ENCODE measurements at regions not wholly inside any gene's neighbourhood (a gene's known extent, or its start where the extent isn't known, plus 50 kb on each side); places are given as distances from the start of the nearest gene placed in this dataset.

DNA sequence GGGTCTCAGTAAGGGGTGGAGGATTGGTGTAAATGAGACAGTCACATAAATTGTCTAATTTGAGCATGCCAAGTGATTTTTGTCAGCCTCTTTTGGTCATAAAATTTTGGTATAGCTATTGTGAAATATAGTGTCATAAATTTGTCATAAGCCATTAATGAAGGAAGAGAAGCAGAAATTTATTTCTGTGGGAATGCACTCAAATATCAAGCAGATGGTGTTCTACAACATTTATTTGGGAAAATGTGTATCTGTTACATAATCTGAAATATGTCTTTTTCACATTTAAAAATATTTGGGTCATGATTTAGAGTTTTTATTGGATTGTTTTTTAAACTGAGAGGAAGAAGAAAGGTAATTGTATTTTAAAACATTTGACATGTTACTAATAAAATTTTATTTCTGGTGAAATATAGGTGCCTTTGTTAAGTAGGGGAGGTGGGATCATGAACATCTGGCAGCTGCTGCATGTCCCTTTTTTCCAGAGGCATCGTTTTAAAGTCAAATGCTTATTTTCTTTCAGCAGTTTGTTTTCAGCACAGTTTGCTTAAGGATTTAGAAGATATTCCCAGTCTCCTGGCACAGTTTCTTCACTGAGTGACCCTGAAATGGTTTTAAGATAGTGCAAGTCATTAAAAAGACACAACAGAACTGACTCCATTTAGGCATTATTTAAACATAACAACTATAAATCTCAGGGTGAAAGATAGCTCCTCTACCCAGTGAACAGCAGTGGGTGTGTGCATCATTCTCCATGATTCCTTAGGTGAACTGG is 371.7 kb downstream of the SNAPC1 start:
- Mint-ChIP-seq H3K27me3 (peaks cover 50 to 51% of the 10 kb centered on the region in 2 donors), H3K27ac (no peak overlapping the region), H3K4me1 (ENCODE audit: low read depth in 2 of 2) (no peaks in the 10 kb centered on the region), H3K4me3 (no peak overlapping the region), H3K9me3 (peaks cover 0 to 9% of the 10 kb centered on the region in 2 donors), H3K36me3 (ENCODE audit: insufficient read depth) (no peaks in the 10 kb centered on the region)
- DNase-seq: no peak
- no peak for ATAC-seq (replicated peaks)

DNA sequence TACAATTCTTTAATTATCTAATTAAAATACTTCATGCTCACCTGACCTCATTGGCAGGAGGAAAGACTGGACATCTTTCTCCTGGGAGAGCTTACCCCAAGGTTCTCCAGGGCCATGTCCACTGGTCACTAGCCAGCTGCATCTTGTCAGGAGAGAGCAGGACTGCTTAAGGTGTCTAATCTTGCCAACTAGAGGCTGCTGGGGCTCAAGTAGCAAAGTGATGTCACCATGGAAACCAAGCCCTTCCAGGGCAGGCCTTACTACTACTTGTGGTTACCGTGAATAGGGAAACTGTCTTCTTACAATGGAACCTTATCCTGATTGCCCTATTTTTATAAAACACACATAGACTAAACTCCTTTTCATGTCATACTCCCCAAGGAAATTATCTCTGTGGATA is 376.4 kb downstream of the SNAPC1 start:
- Mint-ChIP-seq H3K27me3 (peaks cover 41 to 48% of the 10 kb centered on the region in 2 donors), H3K36me3 (ENCODE audit: insufficient read depth) (no peaks in the 10 kb centered on the region), H3K4me1 (ENCODE audit: low read depth in 2 of 2) (no peaks in the 10 kb centered on the region), H3K27ac (no peak overlapping the region), H3K9me3 (peaks cover 0 to 9% of the 10 kb centered on the region in 2 donors), H3K4me3 (no peak overlapping the region)
- ATAC-seq (replicated peaks) (no peak), DNase-seq (no peak)

DNA sequence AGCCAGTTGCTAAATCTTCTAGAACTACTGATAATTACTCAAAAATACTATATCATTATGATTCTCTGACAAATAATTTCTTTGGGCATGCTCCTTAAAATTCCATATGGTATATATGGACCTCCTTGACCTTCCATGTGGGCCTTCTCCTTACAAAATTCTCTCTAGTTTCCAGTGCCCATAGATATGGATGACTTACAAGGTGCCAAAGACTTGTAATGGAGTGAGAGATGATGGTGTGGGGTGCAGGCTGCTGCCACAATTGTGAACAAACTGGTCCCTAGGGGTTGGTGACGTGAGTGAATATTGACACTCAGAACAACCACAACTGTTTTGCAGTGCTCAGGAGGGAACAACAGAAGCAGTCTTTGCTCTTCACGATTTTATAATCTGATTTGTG is 378.9 kb downstream of the SNAPC1 start:
- Mint-ChIP-seq H3K27me3 (peaks cover 30 to 48% of the 10 kb centered on the region in 2 donors), H3K36me3 (ENCODE audit: insufficient read depth) (no peaks in the 10 kb centered on the region), H3K9me3 (peaks cover 0 to 8% of the 10 kb centered on the region in 2 donors), H3K4me1 (ENCODE audit: low read depth in 2 of 2) (no peaks in the 10 kb centered on the region), H3K4me3 (no peak overlapping the region), H3K27ac (no peak overlapping the region)
- ATAC-seq (replicated peaks): no peak
- no peak for DNase-seq

DNA sequence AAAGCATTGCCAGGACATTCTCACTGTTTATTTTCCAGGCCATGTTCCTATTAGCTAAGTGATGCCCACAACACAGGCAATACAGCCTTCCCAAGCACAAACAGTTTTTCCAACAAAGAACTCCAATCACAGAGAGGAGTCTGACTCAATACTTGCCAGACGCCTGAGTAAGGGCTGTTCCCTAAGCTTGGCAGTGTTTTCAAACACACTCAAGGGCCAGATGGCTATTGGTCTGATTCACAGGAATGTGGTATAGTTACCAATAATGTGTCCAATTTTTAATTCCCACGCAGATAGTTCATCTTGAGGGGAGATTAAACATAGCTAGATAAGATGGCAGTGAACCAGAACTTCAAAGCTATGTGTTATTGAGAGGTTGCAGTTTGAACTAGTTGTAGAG is 381.0 kb downstream of the SNAPC1 start:
- ATAC-seq (replicated peaks): no peak
- Mint-ChIP-seq H3K27me3 (peaks cover 24 to 57% of the 10 kb centered on the region in 2 donors), H3K4me1 (ENCODE audit: low read depth in 2 of 2) (no peaks in the 10 kb centered on the region), H3K27ac (no peak overlapping the region), H3K4me3 (no peak overlapping the region), H3K9me3 (peaks cover 7 to 14% of the 10 kb centered on the region in 2 donors), H3K36me3 (ENCODE audit: insufficient read depth) (no peaks in the 10 kb centered on the region)
- DNase-seq: no peak

DNA sequence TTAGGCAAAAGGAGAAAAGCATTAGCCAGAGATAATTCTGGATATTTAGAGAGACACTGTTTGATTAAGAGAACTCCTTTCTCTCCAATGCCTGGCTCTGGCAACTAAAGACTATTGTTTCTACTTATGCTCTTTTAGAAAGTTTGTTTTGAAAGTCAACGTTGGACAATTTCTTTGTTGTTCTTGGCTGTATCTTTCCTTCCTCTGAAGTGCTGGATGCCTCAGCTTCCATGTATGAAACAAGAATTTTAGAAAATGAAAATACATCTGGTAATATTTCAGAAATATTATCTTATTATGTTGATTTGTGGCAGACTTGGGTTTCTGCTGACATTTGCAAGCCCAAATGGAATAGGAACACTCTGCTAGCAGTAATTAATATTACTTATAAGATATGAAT is 382.6 kb downstream of the SNAPC1 start:
- H3K9me3 Mint-ChIP-seq: peaks cover 11 to 21% of the 10 kb centered on the region in 2 donors
- no peak for ATAC-seq (replicated peaks)

GRCh38 chr14:62146030-62146429 is 383.8 kb downstream of the SNAPC1 start:
- Mint-ChIP-seq H3K27me3 (peaks cover 16 to 57% of the 10 kb centered on the region in 2 donors), H3K36me3 (ENCODE audit: insufficient read depth) (no peaks in the 10 kb centered on the region), H3K4me1 (ENCODE audit: low read depth in 2 of 2) (no peaks in the 10 kb centered on the region), H3K27ac (no peak overlapping the region), H3K4me3 (no peak overlapping the region), H3K9me3 (peaks cover 11 to 21% of the 10 kb centered on the region in 2 donors)
- DNase-seq: no peak
- ATAC-seq (replicated peaks): no peak

More for the DNA sequence above, 382.6 kb downstream of the SNAPC1 start:
- no peaks in the 10 kb centered on the region for H3K4me1 Mint-ChIP-seq (ENCODE audit: low read depth in 2 of 2)
- H3K27ac Mint-ChIP-seq: no peak overlapping the region
- H3K4me3 Mint-ChIP-seq: no peak overlapping the region
- H3K27me3 Mint-ChIP-seq: peaks cover 22 to 57% of the 10 kb centered on the region in 2 donors
- DNase-seq: no peak
- no peaks in the 10 kb centered on the region for H3K36me3 Mint-ChIP-seq (ENCODE audit: insufficient read depth)

DNA sequence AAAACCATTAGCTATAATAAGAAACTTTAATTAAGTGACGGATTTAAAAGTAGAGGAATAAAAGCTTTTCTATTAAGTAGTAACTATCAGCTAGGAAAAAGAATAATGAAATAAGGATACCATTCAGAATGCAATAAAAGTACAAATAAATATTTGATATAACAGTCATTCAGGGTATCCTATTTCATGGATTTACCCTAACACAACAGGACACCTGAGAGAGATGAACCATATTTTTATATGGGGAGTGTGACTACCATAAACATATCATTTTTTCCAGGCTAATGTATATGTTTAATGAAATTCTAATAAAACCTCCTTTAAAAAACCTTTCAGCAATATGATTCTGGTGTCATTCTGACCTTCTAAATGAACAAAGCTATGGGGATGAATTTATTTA is 393.8 kb downstream of the SNAPC1 start:
- Mint-ChIP-seq H3K27ac (no peak overlapping the region), H3K27me3 (peaks cover 17 to 35% of the 10 kb centered on the region in 2 donors), H3K4me1 (ENCODE audit: low read depth in 2 of 2) (no peaks in the 10 kb centered on the region), H3K9me3 (no peaks in the 10 kb centered on the region), H3K4me3 (no peak overlapping the region), H3K36me3 (ENCODE audit: insufficient read depth) (no peaks in the 10 kb centered on the region)
- DNase-seq (no peak), ATAC-seq (replicated peaks) (no peak)

- DNase-seq (no peak), ATAC-seq (replicated peaks) (no peak)
- no peak overlapping the region for H3K27ac Mint-ChIP-seq
- H3K27me3 Mint-ChIP-seq: peaks cover 25 to 47% of the 10 kb centered on the region in 2 donors
- no peaks in the 10 kb centered on the region for H3K4me1 Mint-ChIP-seq (ENCODE audit: low read depth in 2 of 2)
- no peaks in the 10 kb centered on the region for H3K36me3 Mint-ChIP-seq (ENCODE audit: insufficient read depth)
- H3K9me3 Mint-ChIP-seq: no peaks in the 10 kb centered on the region
- no peak overlapping the region for H3K4me3 Mint-ChIP-seq
Measured at GRCh38 chr14:62158779-62159178, 396.6 kb downstream of the SNAPC1 start.

DNA sequence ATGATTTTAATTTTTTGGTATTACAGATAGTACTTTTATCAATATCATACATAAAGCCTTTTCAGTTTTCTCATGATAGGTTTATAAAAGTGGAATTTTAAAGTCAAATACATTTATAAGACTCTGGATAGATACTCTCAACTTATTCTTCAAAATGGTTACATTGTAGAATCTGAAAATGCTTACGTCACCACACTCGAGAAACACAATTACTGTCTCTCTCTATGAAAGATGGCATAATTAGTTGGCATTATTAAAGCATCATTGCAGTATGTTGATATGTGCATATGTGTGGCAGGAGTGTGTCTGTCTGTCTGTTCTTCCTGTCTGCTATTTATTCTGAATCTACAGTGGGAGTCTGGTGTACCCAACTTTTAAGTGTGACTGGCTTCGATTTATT is 397.1 kb downstream of the SNAPC1 start:
- Mint-ChIP-seq H3K4me1 (ENCODE audit: low read depth in 2 of 2) (no peaks in the 10 kb centered on the region), H3K4me3 (no peak overlapping the region), H3K9me3 (no peaks in the 10 kb centered on the region), H3K27ac (no peak overlapping the region), H3K36me3 (ENCODE audit: insufficient read depth) (no peaks in the 10 kb centered on the region), H3K27me3 (peaks cover 30 to 52% of the 10 kb centered on the region in 2 donors)
- ATAC-seq (replicated peaks) (no peak), DNase-seq (no peak)

DNA sequence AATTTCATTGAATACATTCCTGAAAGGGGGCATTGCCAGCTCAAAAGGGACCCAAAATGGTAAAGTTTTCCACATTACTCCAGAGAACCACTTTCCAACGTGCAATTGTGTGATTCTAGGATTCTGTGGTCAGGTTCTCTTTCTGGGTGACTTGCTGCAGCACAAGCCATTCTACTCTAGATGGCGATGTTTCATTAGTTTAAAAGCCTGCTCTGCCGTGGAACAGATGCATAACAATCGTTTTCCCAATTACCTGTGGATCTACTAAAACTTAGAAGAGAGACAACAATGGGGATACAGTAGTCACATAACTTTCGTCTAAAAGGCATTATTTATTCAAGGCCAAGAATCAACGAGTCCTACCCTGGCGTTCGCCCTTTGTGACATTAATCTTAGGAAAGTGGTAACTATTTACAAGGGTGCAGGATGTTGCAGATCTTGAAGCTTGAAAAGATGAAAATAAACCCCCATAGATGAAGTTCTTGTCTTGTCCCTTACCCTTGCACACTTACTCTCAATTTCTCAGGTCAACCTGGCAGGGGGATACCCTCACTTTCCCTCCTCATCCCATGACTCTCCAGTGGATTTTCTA is 400.9 kb downstream of the SNAPC1 start:
- no peaks in the 10 kb centered on the region for H3K9me3 Mint-ChIP-seq
- no peaks in the 10 kb centered on the region for H3K4me1 Mint-ChIP-seq (ENCODE audit: low read depth in 2 of 2)
- peaks cover 45 to 51% of the 10 kb centered on the region in 2 donors for H3K27me3 Mint-ChIP-seq
- H3K36me3 Mint-ChIP-seq (ENCODE audit: insufficient read depth): no peaks in the 10 kb centered on the region
- DNase-seq (peak in 1 of 3 experiments; percentile 2), ATAC-seq (replicated peaks) (no peak)
- H3K27ac Mint-ChIP-seq: no peak overlapping the region
- no peak overlapping the region for H3K4me3 Mint-ChIP-seq

DNA sequence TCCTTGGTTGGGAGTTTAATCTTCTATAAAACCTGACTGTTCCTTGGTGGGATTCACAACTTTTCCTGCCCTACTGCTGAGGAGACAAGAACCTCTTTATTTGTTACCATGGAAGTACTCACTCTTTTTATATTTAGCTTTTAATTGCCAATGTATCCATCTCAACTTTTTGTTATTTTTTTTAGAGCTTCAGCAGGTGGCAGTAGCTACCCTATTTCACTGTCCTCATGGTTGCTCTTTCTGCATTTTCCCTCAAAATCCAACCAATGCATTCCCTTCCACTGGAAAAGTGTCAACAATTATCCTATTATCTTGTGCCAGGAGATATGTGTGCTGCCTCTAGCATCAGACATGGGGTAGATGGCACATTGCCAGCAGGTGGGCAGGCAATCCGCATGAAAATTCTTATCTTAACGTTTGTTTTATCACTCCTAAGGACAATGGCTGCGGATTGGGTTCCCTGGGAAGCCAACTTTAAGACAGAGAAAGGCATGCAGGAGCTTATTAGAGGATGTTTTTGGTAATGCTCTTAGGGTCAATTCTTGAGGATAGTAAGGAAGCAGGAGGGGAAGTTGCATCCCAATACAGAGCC is 406.4 kb downstream of the SNAPC1 start:
- Mint-ChIP-seq H3K36me3 (ENCODE audit: insufficient read depth) (no peaks in the 10 kb centered on the region), H3K4me1 (ENCODE audit: low read depth in 2 of 2) (no peaks in the 10 kb centered on the region), H3K4me3 (no peak overlapping the region), H3K27ac (no peak overlapping the region), H3K27me3 (peaks cover 17 to 21% of the 10 kb centered on the region in 2 donors), H3K9me3 (no peaks in the 10 kb centered on the region)
- no peak for DNase-seq
- no peak for ATAC-seq (replicated peaks)

DNA sequence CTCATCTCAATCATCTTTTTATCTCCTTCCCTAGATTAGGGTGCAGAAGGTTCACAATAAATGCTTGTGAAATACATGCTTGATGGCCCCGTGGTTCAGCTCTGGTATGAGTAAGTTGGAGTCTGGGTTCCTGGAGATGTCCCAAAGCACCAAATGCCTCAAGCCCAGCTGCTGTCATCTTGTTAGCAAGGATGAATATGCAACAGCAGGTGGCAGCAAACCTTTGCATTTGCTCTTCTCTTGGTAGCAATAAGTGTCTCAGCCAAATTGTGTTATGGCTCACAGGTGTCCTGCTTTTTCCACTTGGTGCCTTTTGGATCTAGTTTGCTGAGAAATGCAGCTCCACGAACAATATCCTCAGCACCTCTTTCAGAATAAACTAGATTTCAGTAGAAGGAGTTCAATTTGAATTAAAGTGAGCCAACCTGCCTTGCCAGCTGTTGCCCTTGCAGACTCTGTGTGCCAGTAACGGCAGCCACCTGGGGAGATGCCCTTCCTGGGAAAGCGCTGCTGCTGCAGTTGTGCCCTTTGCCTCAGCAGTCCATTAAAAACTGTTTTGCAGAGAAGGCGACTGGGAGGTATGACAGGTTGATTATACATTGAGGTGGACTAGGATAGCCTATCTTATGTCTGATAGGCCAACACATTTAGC is 417.3 kb downstream of the SNAPC1 start:
- H3K27me3 Mint-ChIP-seq: peaks cover 0 to 17% of the 10 kb centered on the region in 2 donors
- H3K4me3 Mint-ChIP-seq: no peak overlapping the region
- no peaks in the 10 kb centered on the region for H3K4me1 Mint-ChIP-seq (ENCODE audit: low read depth in 2 of 2)
- H3K36me3 Mint-ChIP-seq (ENCODE audit: insufficient read depth): no peaks in the 10 kb centered on the region
- no peaks in the 10 kb centered on the region for H3K9me3 Mint-ChIP-seq
- H3K27ac Mint-ChIP-seq: no peak overlapping the region
- ATAC-seq (replicated peaks) (no peak), DNase-seq (no peak)

DNA sequence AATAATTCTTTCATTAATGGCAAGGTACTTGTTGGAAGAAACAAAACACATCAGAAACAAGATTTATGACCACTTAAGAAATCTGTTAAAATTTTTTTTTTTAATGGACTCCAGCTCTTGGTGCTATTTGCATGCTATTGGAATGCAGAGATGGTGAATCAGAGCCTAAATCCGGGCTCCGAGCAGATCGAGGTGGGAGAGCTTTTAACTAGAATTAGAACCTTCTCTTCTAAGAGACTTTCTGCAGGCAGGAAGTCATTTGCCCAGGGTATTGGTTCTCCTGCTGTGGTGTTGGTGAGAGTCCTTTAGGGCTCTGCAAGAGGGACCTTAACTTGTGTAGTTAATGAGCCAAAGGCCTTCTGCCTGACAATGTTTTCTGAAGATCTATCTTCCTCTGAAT is 419.4 kb downstream of the SNAPC1 start:
- Mint-ChIP-seq H3K4me3 (no peak overlapping the region), H3K9me3 (no peaks in the 10 kb centered on the region), H3K4me1 (ENCODE audit: low read depth in 2 of 2) (no peaks in the 10 kb centered on the region), H3K27me3 (peaks cover 7 to 11% of the 10 kb centered on the region in 2 donors), H3K36me3 (ENCODE audit: insufficient read depth) (no peaks in the 10 kb centered on the region), H3K27ac (no peak overlapping the region)
- no peak for ATAC-seq (replicated peaks)
- DNase-seq: no peak
